ENCODE measurements at regions not wholly inside any gene's neighbourhood (a gene's known extent, or its start where the extent isn't known, plus 50 kb on each side); places are given as distances from the start of the nearest gene placed in this dataset.
"Not testable (repeated sequence)": the region's sequence is repeated elsewhere in the genome, so short reads cannot be mapped to it uniquely, and the experiment has no call there.

DNA sequence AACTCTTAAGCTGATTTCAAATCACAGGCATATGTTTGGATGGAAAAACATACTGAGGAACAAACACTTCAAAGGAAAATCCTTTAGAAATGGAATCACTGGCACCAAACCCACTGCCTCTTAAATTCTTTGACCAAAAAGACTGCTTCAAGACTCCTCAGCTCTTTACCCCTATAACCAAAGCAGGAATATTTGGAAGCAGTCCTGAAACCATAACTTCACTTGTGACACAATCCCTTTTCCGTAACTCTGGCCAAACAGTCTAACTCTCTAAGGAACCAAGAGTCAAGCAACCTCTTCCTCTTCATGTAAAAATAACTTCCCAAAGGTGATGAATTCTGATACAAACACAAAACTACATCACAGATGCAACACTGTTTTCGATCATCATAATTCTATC, 104.3 kb downstream of the MTERF1 start:
- Mint-ChIP-seq H3K36me3 (ENCODE audit: low read depth) (no peaks in the 10 kb centered on the region), H3K9me3 (no peaks in the 10 kb centered on the region), H3K4me1 (no peaks in the 10 kb centered on the region), H3K27me3 (peaks cover 4% of the 10 kb centered on the region), H3K27ac (no peak overlapping the region), H3K4me3 (no peak overlapping the region)
- ChIA-PET CTCF (interaction anchor here (0.6 to 1.3 kb wide), 2 partner anchors 37 to 1078 kb away, joined by 3 to 4 read pairs; no protein-coding TSS in a partner anchor), POLR2A (interaction anchor here (0.6 kb wide), 1 partner anchor 12 kb away, joined by 5 read pairs; no protein-coding TSS in a partner anchor)
- no peak for DNase-seq

- ChIA-PET POLR2A (no interaction called here), CTCF (no interaction called here)
- no peaks in the 10 kb centered on the region for H3K4me1 Mint-ChIP-seq
- H3K27me3 Mint-ChIP-seq: peaks cover 4% of the 10 kb centered on the region
- H3K36me3 Mint-ChIP-seq (ENCODE audit: low read depth): no peaks in the 10 kb centered on the region
- no peak overlapping the region for H3K27ac Mint-ChIP-seq
- no peak for DNase-seq
- no peak overlapping the region for H3K4me3 Mint-ChIP-seq
- H3K9me3 Mint-ChIP-seq: no peaks in the 10 kb centered on the region
Measured at GRCh38 chr7:91777522-91777921, 103.0 kb downstream of the MTERF1 start.

GRCh38 chr7:91778416-91778815, 102.1 kb downstream of the MTERF1 start:
- Mint-ChIP-seq H3K27ac (no peak overlapping the region), H3K27me3 (peaks cover 6% of the 10 kb centered on the region), H3K4me1 (no peaks in the 10 kb centered on the region), H3K36me3 (ENCODE audit: low read depth) (no peaks in the 10 kb centered on the region), H3K4me3 (no peak overlapping the region), H3K9me3 (no peaks in the 10 kb centered on the region)
- ChIA-PET CTCF (no interaction called here), POLR2A (no interaction called here)
- no peak for DNase-seq

GRCh38 chr7:91780521-91780920, 100.0 kb downstream of the MTERF1 start:
- no peak overlapping the region for H3K27ac Mint-ChIP-seq
- no peaks in the 10 kb centered on the region for H3K4me1 Mint-ChIP-seq
- H3K36me3 Mint-ChIP-seq (ENCODE audit: low read depth): no peaks in the 10 kb centered on the region
- H3K4me3 Mint-ChIP-seq: no peak overlapping the region
- DNase-seq: no peak
- CTCF ChIA-PET: no interaction called here
- H3K9me3 Mint-ChIP-seq: no peaks in the 10 kb centered on the region
- POLR2A ChIA-PET: no interaction called here
- H3K27me3 Mint-ChIP-seq: peaks cover 6% of the 10 kb centered on the region

DNA sequence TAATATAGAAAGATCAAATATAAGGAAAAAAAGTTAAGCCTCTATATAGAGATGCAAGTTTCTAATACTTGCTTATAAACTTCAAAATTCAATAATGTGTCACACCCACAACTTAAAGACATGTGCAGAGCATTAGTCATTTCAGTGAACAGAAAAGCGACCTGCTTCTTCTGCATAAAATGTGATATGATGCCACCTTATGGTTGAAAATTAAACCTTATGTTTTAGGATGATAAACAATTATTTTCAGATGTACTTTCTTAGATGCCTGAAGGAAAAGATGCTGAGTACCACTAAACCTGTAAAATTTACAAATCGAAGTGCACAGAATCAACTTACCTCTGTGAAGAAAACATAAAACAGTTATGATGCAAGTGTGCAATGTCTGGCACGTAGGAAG, 96.0 kb downstream of the MTERF1 start:
- DNase-seq: no peak
- Mint-ChIP-seq H3K9me3 (no peaks in the 10 kb centered on the region), H3K4me1 (no peaks in the 10 kb centered on the region), H3K27me3 (peaks cover 2% of the 10 kb centered on the region), H3K36me3 (ENCODE audit: low read depth) (no peaks in the 10 kb centered on the region), H3K4me3 (no peak overlapping the region), H3K27ac (no peak overlapping the region)
- ChIA-PET CTCF (no interaction called here), POLR2A (no interaction called here)

DNA sequence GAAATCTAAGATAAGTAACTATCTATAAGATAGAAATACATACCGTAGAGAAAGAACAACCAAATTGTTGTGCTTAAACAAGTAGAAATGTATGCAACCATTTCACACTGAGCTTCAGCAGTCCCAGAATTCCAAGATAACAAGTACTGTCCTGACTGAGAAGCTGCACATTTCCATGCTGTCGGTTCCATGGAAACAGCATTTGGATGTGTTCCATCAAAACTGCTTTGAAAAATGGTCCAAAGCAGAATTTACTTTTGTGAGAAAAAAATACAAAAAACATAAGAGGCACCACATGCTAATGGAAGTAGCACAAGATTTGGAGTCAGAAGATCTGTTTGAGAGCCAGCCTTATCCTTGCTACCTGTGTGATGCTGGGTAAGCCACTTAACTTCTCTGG, 92.6 kb downstream of the MTERF1 start:
- DNase-seq: no peak
- CTCF ChIA-PET: no interaction called here
- Mint-ChIP-seq H3K4me1 (no peaks in the 10 kb centered on the region), H3K27me3 (peaks cover 2% of the 10 kb centered on the region), H3K36me3 (ENCODE audit: low read depth) (no peaks in the 10 kb centered on the region), H3K27ac (no peak overlapping the region), H3K4me3 (no peak overlapping the region), H3K9me3 (no peaks in the 10 kb centered on the region)
- POLR2A ChIA-PET: interaction anchor here (0.7 kb wide), 1 partner anchor 12 kb away, joined by 5 read pairs; no protein-coding TSS in a partner anchor

GRCh38 chr7:91789086-91789485, 91.4 kb downstream of the MTERF1 start:
- no peak overlapping the region for H3K27ac Mint-ChIP-seq
- no peak for DNase-seq
- H3K4me3 Mint-ChIP-seq: no peak overlapping the region
- no peaks in the 10 kb centered on the region for H3K9me3 Mint-ChIP-seq
- no peaks in the 10 kb centered on the region for H3K36me3 Mint-ChIP-seq (ENCODE audit: low read depth)
- ChIA-PET CTCF (no interaction called here), POLR2A (no interaction called here)
- no peaks in the 10 kb centered on the region for H3K4me1 Mint-ChIP-seq
- no peaks in the 10 kb centered on the region for H3K27me3 Mint-ChIP-seq

DNA sequence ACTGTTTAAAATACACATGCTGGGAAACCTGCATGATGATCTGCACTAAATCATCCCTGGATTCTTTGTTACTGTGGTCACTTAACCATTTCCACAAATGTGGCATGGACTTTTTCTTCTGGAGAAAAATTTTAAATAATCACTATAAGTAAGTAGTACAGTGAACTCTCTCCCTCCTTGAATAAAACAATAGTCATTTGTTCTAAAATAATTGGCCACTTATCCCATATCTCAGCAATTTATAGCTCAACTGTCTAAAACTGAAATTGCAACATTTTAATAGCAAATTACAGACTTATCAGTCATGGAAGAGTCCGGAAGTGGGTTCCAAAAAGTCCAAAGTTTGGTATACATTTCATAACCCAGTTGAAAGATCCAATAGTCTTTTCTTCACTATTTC, 90.9 kb downstream of the MTERF1 start:
- DNase-seq: no peak
- Mint-ChIP-seq H3K4me1 (no peaks in the 10 kb centered on the region), H3K27me3 (no peaks in the 10 kb centered on the region), H3K4me3 (no peak overlapping the region), H3K9me3 (no peaks in the 10 kb centered on the region), H3K27ac (no peak overlapping the region), H3K36me3 (ENCODE audit: low read depth) (no peaks in the 10 kb centered on the region)
- POLR2A ChIA-PET: no interaction called here
- CTCF ChIA-PET: no interaction called here

- H3K4me1 Mint-ChIP-seq; CTCF ChIA-PET; H3K4me3 Mint-ChIP-seq; POLR2A ChIA-PET; H3K27ac Mint-ChIP-seq; H3K27me3 Mint-ChIP-seq; DNase-seq; H3K36me3 Mint-ChIP-seq (ENCODE audit: low read depth); H3K9me3 Mint-ChIP-seq: not testable (repeated sequence)
Measured at GRCh38 chr7:91790646-91791045, 89.9 kb downstream of the MTERF1 start.

DNA sequence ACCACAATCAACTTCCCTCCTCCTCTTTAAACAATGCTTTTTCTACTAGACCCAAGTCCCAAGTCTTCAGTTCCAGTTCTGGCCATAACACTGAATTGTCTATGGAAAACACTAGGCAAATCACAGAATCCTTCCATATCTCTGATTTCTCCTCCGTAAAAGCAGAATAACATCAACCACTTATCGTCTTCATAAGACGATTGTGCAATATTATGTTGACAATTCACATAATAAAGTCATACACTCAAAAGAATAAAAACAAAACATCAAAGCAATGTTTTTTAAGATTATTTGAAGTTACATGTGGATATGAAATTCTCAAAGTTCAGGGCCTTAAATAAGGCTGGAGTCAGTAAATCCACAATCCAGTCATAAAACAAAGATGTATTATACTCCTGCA, 84.4 kb downstream of the MTERF1 start:
- Mint-ChIP-seq H3K27me3 (no peaks in the 10 kb centered on the region), H3K27ac (no peak overlapping the region), H3K36me3 (ENCODE audit: low read depth) (no peaks in the 10 kb centered on the region), H3K4me3 (no peak overlapping the region), H3K4me1 (no peaks in the 10 kb centered on the region), H3K9me3 (no peaks in the 10 kb centered on the region)
- CTCF ChIA-PET: no interaction called here
- POLR2A ChIA-PET: no interaction called here
- no peak for DNase-seq

DNA sequence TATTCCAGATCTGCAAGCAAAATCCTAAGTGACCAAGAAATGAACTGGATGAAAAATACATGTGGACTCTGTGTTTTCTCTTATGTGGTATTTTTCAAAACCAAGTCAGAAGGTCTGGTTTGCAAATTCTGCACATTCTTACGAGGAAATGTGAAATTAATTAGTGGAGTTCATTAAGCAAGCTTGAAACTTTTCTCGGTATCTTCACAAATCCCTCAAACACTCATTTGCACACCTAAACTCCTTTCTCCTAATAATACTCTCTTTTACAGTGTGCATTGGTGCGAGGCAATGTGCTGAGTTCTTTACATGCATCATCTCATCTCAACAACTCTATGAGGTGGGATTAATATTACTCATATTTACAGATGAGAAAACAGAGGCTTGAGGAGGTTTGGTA, 82.1 kb downstream of the MTERF1 start:
- H3K27ac Mint-ChIP-seq: no peak overlapping the region
- H3K9me3 Mint-ChIP-seq: no peaks in the 10 kb centered on the region
- DNase-seq: no peak
- no peak overlapping the region for H3K4me3 Mint-ChIP-seq
- ChIA-PET CTCF (no interaction called here), POLR2A (no interaction called here)
- H3K36me3 Mint-ChIP-seq (ENCODE audit: low read depth): no peaks in the 10 kb centered on the region
- no peaks in the 10 kb centered on the region for H3K27me3 Mint-ChIP-seq
- no peaks in the 10 kb centered on the region for H3K4me1 Mint-ChIP-seq

GRCh38 chr7:91800389-91800788, 80.1 kb downstream of the MTERF1 start:
- H3K4me3 Mint-ChIP-seq: no peak overlapping the region
- no peaks in the 10 kb centered on the region for H3K4me1 Mint-ChIP-seq
- DNase-seq: no peak
- H3K36me3 Mint-ChIP-seq (ENCODE audit: low read depth): no peaks in the 10 kb centered on the region
- no peaks in the 10 kb centered on the region for H3K9me3 Mint-ChIP-seq
- no peak overlapping the region for H3K27ac Mint-ChIP-seq
- H3K27me3 Mint-ChIP-seq: no peaks in the 10 kb centered on the region
- ChIA-PET CTCF (no interaction called here), POLR2A (no interaction called here)

- ChIA-PET POLR2A (no interaction called here), CTCF (no interaction called here)
- H3K9me3 Mint-ChIP-seq: no peaks in the 10 kb centered on the region
- no peaks in the 10 kb centered on the region for H3K27me3 Mint-ChIP-seq
- H3K4me3 Mint-ChIP-seq: no peak overlapping the region
- no peaks in the 10 kb centered on the region for H3K36me3 Mint-ChIP-seq (ENCODE audit: low read depth)
- no peaks in the 10 kb centered on the region for H3K4me1 Mint-ChIP-seq
- H3K27ac Mint-ChIP-seq: no peak overlapping the region
- no peak for DNase-seq
Measured at GRCh38 chr7:91801331-91801983, 79.0 kb downstream of the MTERF1 start.

- ChIA-PET POLR2A (no interaction called here), CTCF (no interaction called here)
- Mint-ChIP-seq H3K4me1 (no peaks in the 10 kb centered on the region), H3K27ac (no peak overlapping the region), H3K9me3 (no peaks in the 10 kb centered on the region), H3K27me3 (no peaks in the 10 kb centered on the region), H3K4me3 (no peak overlapping the region), H3K36me3 (ENCODE audit: low read depth) (no peaks in the 10 kb centered on the region)
- no peak for DNase-seq
Measured at GRCh38 chr7:91811236-91811635, 69.3 kb downstream of the MTERF1 start.
